ENCODE measurements at regions not wholly inside any gene's neighbourhood (a gene's known extent, or its start where the extent isn't known, plus 50 kb on each side); places are given as distances from the start of the nearest gene placed in this dataset.

DNA sequence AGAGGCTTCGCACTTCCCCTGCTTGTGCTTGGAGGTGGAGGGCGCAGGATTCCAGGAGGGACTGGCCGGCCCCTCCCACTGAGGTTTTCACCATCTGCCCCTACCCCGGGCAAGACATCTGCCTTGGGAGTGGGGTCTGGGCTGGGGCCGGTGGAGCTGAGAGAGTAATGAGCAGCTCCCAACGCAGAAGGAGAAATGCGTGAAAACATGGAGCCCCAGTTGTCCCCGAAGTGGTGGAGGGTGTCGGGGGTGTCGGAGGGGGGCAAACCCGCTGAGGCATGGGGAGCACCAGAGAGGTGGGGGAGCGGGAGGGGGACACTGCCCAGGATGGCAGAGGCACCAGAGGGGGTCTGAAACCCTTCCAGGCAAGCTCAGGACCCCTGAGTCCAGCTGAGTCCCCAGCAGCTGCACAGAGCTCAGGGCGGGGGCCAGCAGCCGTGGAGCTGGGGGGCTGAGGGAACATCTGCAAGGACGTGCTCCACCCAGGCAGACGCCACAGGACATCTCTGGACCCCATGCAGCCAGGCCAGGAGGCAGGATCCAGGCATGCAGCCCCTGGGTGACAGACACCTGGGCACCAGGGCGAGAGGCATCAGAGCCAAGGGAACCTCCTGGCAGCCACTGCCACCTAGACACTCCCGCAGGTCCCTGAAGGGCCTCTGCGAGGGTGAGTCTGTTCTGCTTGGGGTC, 110.6 kb downstream of the SIK1 start:
- no peak for DNase-seq

- DNase-seq, result no peak
These were observed 111.4 kb downstream of the SIK1 start for GRCh38 chr21:43315244-43316137.

DNA sequence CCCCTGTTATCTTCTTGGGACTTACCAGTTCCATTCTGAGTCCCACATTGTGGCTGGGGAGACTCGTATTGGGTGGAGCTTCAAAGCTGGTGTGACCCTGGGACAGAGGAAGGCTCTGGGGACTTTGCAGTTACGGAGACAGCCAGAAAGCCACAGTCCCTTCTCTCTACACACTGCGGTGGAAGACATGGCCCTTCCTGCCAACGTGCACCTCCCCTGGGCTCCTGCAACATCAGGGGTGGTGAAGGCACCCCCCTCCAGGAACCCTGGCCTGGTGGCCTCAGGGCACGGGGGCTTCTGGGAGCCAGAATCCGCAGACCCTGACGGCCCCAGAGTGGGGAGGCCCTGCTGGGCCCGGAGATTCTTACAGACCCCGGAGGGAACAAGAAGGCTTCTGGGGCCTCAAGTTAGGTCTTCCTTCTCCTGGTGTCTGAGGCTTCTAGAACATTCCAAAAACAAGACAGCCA, 113.0 kb downstream of the SIK1 start:
- no peak for DNase-seq

GRCh38 chr21:43313221-43313938, 113.6 kb downstream of the SIK1 start:
- no peak for DNase-seq

- DNase-seq, result no peak
These were observed 114.2 kb downstream of the SIK1 start for GRCh38 chr21:43312751-43313169.

DNA sequence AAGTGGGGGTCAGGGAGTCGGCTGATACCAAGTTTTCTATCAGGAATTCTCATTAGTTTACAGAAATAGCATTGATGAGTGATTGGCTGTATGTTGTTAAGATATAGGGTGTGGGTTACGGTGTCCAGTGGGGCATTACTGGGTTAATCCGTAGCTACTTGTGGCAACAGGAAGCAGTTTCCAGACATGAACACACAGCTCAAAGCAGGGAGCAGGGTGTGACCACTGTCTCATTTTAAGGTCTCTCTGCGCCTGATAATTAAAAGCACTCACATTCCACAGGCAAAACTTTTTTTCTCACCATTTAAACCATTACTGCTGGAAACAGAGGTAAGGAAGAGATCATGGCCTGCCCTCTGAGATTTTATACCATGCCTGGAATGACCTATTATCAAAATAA, 114.9 kb downstream of the SIK1 start:
- no peak for DNase-seq

- DNase-seq, result no peak
These were observed 115.6 kb downstream of the SIK1 start for GRCh38 chr21:43311301-43311817.

GRCh38 chr21:43308815-43309283, 118.1 kb downstream of the SIK1 start:
- DNase-seq, result no peak

- no peak for DNase-seq
These were observed 118.7 kb downstream of the SIK1 start for GRCh38 chr21:43308101-43308814.

DNA sequence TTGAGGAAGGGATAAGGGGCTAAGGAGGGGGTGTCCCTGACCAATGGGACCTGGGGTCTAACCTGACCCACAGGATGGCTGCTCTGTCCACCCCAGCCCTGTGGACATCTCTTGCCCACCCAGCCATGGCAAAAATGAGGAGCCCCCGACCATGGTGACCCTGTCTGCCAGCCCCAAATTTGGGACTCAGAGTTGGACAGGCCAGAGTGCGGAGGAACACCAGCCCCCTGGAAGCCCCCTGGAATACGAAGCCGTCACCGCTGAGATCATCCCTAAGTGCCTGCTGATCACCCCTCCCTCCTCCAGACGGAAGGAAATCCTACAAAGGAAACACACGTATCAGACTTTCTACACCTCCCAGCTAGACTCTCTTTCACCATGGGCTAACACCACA, 119.3 kb downstream of the SIK1 start:
- no peak for DNase-seq

- no peak for DNase-seq
These were observed 119.8 kb downstream of the SIK1 start for GRCh38 chr21:43306911-43307676.

DNA sequence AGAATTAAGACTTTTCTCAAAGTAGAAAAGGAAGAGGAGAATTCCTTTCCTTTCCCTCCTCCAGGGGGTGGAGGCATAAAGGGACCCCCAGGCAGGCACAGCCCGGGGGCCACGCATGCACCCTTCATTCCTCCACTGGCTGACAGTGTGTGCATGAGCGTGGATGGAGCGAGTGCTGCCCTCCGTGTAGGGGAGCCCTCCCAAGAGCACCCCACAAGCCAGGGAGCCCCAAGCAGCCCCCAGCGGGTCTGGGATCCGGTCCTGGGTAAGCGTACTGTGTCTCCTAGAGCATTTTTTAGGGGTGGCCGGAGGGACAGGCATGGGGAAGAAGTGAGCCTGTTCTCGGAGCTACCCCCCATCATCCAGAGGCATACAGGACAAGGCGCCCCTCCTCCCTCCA, 120.5 kb downstream of the SIK1 start:
- DNase-seq, result no peak

- DNase-seq, result no peak
These were observed 121.1 kb downstream of the SIK1 start for GRCh38 chr21:43305811-43306311.

GRCh38 chr21:43305336-43305665, 121.6 kb downstream of the SIK1 start:
- no peak for DNase-seq

DNA sequence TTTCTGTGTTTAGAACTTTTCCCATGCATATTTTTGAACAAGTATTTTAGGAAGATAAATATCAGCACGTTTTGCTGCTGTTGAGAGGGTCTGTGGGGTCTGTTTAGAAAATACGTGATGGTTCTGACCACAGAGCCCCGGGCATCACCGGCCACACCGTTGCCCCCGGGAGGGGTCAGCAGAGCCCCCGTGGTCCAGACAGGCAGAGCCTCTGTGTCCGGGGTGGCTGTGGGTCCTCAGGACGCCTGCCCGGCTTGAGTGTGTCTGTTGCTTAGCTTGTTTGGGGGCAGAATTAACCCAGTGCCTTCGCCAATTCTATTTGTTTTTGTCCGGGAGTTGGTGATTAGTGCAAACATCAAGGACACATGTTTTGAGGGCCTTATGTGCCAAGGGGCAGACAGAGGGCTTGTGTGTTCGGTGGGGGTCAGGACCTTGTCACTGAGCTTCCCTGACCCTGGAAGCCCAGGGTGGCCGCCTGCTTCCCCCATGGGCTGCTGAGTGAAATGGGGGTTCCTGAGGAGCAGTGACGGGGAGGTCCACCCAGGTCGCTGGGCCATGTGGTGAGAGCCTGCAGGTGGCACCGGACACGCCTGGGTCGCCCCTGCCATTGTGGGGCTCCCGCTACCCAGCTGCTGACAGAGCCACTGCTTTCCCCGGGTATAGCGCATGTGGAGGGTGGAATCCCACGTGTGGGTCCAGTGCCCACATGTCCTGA, 122.2 kb downstream of the SIK1 start:
- DNase-seq, result no peak

GRCh38 chr21:43304206-43304605, 122.7 kb downstream of the SIK1 start:
- no peak for DNase-seq

DNA sequence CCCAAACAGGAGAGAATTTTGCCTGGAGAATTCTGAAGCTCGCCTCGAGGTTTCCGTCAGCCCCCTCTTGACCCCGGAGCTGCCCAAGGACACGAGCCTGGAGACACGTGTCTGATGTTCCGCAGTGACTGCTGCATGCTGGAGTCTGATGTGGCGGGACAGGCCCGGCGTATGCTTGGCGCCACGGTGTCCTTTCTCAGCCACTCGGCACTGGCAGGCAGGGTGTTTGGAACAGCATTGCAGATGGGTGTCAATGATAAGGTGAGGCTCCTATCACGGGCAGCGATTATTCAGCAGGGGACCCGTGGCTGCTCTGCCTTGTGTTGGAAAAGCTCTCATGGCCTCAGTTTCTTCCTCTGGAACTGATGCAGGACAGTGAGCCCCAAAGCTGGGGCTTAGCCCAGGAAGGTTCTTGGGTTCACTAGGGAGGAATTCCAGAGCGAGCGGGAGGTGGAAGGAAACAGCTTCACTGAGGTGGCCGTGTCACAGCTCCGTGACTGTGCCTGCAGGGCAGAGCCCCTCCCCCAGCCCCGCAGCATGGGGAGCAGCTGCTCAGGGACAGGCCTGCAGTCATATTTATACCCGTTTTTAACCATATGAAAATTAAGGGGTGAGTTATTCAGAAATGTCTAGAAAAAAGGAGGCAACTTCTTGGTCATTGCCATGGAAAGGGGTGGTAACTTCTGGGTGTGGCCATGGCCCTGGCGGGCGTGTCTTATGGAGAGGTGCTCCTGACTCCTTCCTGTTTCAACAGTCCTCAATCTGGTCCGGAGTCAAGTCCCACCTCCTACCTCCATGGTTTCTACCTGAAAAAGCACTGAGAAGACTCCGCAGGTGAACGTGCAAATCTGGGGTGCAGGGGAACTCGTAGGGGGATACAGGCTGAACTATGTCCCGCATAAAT, 123.4 kb downstream of the SIK1 start:
- no peak for DNase-seq

DNA sequence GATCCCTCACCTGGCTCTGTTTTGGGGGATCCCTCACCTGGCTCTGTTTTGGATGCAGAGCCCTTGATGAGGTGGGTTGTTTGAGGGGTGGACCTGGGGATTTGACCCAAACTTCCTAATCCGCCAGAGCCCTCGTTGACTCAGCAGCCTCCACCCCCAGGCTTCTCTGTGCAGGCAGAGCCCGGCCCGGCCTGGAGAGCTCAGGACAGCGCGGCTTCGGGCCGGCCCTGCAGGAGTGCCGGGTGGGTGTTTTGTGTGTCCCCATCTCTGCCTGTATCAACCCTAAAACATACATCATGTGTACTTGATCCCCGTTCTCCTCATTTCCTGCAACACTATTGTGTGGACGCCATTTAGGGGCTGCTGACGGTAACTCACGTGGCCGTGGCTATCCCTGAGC, 124.2 kb downstream of the SIK1 start:
- DNase-seq, result no peak

- no peak for DNase-seq
These were observed 124.8 kb downstream of the SIK1 start for GRCh38 chr21:43302062-43302700.
